ENCODE measurements at regions not wholly inside any gene's neighbourhood (a gene's known extent, or its start where the extent isn't known, plus 50 kb on each side); places are given as distances from the start of the nearest gene placed in this dataset.

DNA sequence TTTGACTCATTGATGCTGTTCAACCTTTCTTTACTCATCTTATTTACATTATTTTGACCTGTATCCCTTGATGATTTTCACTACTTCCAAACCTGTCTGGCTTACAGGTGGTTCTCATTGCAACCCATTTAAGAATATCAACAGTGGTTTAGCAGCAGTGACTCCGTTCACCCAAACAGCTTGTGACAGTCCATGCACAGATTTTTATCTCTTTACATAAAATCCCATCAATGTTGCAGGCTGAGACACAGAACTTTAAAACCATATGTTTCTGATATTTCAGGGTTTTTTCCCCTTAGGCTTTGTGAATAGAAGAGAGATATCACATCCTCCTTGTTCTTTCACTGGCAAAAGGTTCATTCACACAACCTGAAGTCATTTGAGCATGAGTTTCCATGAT lies 149.1 kb upstream of the CDIN1 start:
- TF ChIP-seq, protein P1, sequence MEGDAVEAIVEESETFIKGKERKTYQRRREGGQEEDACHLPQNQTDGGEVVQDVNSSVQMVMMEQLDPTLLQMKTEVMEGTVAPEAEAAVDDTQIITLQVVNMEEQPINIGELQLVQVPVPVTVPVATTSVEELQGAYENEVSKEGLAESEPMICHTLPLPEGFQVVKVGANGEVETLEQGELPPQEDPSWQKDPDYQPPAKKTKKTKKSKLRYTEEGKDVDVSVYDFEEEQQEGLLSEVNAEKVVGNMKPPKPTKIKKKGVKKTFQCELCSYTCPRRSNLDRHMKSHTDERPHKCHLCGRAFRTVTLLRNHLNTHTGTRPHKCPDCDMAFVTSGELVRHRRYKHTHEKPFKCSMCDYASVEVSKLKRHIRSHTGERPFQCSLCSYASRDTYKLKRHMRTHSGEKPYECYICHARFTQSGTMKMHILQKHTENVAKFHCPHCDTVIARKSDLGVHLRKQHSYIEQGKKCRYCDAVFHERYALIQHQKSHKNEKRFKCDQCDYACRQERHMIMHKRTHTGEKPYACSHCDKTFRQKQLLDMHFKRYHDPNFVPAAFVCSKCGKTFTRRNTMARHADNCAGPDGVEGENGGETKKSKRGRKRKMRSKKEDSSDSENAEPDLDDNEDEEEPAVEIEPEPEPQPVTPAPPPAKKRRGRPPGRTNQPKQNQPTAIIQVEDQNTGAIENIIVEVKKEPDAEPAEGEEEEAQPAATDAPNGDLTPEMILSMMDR (IDR thresholded peaks at IDR 0.05): no peak
- TF ChIP-seq POLR2A (IDR thresholded peaks at IDR 0.05): no peak
